BJ (cell line): ENCODE measurements at regions not wholly inside any gene's neighbourhood (a gene's known extent, or its start where the extent isn't known, plus 50 kb on each side); places are given as distances from the start of the nearest gene placed in this dataset.

Experiments used
- CTCF ChIA-PET: fragments of 350-600 bp; formaldehyde crosslinking; extraction: SDS; loops from one replicate; lab custom pipeline; 2021; ENCODE audit warnings: antibody characterized with exemption, inconsistent platforms; lab: Yijun Ruan, JAX
- POLR2A ChIA-PET: fragments of 300-600 bp; sonication (Branson Sonifier 250); formaldehyde crosslinking; extraction: SDS; loops from one replicate; lab custom pipeline; 2021; ENCODE audit warnings: antibody characterized with exemption; lab: Charles Lee
- DNase-seq: peaks from one replicate; pipeline ENCODE4 v3.0.0-alpha.2; 2011; ENCODE audit warnings: low read depth
- H3K27me3 ChIP-seq: 2 replicates; pipeline ENCODE4 v1.6.0; 2011; ENCODE audit warnings: low read length; ENCODE audit not compliant: control insufficient read depth, insufficient read depth
- H3K36me3 ChIP-seq: 2 replicates; pipeline ENCODE4 v1.5.1; 2011; ENCODE audit warnings: low read length; ENCODE audit not compliant: control insufficient read depth, insufficient read depth
- H3K4me3 ChIP-seq: 2 replicates; pipeline ENCODE4 v1.5.1; 2011; ENCODE audit warnings: low read depth, mild to moderate bottlenecking, control low read depth, low read length
- TF ChIP-seq, protein P1 (sequence below): IDR thresholded peaks from 2 replicates; pipeline ENCODE4 v1.5.1; 2011; ENCODE audit warnings: low read depth, mild to moderate bottlenecking, control low read depth, inconsistent platforms, low read length, moderate library complexity; ENCODE audit not compliant: insufficient read depth

DNA sequence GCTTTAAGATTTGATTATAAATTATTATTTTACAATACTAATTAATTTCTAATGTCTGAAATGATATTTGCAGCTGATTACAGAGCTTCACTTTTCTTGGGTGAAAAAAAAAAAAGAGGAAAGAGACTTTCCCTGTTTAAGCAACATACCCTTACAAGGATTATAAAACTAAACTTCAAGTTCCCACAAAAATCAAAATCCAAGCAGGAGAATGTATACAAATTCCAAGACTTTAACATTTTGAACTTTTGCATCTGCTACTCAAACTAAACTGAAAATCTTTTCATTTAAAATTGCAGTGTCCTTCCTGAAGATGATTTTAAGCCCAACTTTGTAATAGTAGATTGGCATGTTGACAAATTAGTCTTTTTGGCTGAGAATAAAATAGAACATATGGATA lies 742.4 kb upstream of the INTU start:
- ChIA-PET POLR2A (no interaction called here), CTCF (no interaction called here)
- no peak for DNase-seq
- Histone ChIP-seq H3K27me3 (no peaks in the 10 kb centered on the region), H3K36me3 (no peaks in the 10 kb centered on the region), H3K4me3 (no peak overlapping the region)
- TF ChIP-seq, protein P1, sequence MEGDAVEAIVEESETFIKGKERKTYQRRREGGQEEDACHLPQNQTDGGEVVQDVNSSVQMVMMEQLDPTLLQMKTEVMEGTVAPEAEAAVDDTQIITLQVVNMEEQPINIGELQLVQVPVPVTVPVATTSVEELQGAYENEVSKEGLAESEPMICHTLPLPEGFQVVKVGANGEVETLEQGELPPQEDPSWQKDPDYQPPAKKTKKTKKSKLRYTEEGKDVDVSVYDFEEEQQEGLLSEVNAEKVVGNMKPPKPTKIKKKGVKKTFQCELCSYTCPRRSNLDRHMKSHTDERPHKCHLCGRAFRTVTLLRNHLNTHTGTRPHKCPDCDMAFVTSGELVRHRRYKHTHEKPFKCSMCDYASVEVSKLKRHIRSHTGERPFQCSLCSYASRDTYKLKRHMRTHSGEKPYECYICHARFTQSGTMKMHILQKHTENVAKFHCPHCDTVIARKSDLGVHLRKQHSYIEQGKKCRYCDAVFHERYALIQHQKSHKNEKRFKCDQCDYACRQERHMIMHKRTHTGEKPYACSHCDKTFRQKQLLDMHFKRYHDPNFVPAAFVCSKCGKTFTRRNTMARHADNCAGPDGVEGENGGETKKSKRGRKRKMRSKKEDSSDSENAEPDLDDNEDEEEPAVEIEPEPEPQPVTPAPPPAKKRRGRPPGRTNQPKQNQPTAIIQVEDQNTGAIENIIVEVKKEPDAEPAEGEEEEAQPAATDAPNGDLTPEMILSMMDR: no peak

DNA sequence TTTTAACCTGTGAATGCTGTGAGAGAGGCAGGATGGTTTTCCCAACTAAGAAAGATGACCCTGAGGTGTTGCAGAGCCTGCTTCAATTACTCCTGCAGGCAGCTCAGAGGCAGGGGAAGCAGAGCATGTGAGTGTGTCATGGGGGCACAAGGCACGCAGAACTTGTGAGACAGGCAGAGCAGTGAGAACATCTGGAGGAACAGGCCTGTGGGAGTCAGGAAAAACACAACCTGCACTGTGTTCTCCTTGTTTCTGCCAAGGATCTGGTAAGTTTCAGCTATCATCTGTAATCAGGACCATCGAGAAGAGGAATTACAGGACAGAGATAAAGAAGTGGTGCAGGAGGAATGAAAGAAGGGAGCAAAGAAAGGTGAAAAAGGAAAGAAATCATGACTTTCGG lies 741.8 kb upstream of the INTU start:
- POLR2A ChIA-PET: no interaction called here
- TF ChIP-seq, protein P1: no peak
- CTCF ChIA-PET: no interaction called here
- Histone ChIP-seq H3K36me3 (no peaks in the 10 kb centered on the region), H3K27me3 (no peaks in the 10 kb centered on the region), H3K4me3 (no peak overlapping the region)
- peak; percentile 5 for DNase-seq

DNA sequence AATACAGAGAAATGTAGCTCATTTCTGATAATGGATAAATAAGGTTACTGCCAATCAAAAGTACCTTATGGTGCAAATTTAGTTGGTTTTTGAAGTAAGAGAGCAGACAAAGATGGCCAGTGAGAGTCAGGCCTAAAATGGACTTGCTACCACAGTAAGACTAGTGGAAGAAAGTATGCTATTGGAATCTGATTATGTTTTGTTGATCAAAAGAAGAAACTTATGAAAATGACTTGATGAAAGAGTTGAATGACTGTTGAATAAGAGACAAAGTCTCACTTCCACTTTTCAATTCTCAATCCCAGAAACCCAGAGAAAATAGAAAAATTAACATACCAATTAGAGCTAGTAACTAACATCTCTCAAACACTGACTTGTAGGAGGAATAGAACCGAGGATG lies 737.8 kb upstream of the INTU start:
- TF ChIP-seq, protein P1: no peak
- H3K36me3 ChIP-seq: no peaks in the 10 kb centered on the region
- H3K4me3 ChIP-seq: no peak overlapping the region
- H3K27me3 ChIP-seq: no peaks in the 10 kb centered on the region
- POLR2A ChIA-PET: no interaction called here
- DNase-seq: no peak
- CTCF ChIA-PET: interaction anchor here (1.1 kb wide), 1 partner anchor 9 kb away, joined by 4 read pairs; no protein-coding TSS in a partner anchor

DNA sequence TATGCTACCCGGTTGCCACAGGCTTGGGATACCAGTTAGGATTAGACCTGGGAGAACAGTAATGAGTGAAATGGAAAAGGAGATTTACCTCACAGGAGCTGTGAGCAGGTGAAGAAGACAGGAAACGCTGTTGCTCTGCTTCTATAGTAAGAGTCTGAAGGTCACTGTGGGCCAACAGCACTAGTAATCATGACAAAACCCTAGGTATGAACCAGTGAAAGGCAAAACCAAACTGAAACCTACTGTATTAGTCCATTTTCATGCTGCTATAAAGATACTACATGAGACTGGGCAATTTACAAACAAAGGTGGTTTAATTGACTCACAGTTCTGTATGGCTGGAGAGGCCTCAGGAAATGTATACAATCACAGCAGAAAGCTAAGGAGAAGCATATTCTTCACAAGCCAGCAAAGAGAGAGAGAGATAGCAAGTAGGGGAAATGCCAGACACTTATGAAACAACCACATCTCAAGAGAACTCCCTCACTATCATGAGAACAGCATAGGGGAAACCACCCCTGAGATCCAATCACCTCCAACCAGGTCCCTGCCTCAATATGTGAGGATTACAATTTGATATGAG lies 736.7 kb upstream of the INTU start:
- no peak for DNase-seq
- no peaks in the 10 kb centered on the region for H3K36me3 ChIP-seq
- H3K4me3 ChIP-seq: no peak overlapping the region
- ChIA-PET CTCF (no interaction called here), POLR2A (no interaction called here)
- no peaks in the 10 kb centered on the region for H3K27me3 ChIP-seq
- TF ChIP-seq, protein P1: no peak

DNA sequence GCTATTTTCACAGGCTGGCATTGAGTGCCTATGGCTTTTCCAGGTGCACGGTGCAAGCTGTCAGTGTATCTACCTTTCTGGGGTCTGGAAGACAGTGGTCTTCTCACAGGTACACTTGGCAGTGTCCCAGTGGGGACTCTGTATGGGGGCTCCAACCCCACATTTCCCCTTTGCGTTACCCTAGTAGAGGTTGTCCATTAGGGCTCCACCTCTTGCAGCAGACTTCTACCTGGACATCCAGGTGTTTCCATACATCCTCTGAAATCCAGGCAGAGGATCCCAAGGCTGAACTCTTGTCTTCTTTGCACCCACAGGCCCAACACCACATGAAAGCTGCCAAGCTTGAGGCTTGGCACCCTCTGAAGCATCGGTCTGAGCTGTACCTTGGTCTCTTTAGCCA lies 735.7 kb upstream of the INTU start:
- Histone ChIP-seq H3K4me3 (no peak overlapping the region), H3K27me3 (no peaks in the 10 kb centered on the region), H3K36me3 (no peaks in the 10 kb centered on the region)
- no peak for DNase-seq
- POLR2A ChIA-PET: no interaction called here
- CTCF ChIA-PET: no interaction called here
- TF ChIP-seq, protein P1: no peak
